ENCODE measurements at regions not wholly inside any gene's neighbourhood (a gene's known extent, or its start where the extent isn't known, plus 50 kb on each side); places are given as distances from the start of the nearest gene placed in this dataset.

DNA sequence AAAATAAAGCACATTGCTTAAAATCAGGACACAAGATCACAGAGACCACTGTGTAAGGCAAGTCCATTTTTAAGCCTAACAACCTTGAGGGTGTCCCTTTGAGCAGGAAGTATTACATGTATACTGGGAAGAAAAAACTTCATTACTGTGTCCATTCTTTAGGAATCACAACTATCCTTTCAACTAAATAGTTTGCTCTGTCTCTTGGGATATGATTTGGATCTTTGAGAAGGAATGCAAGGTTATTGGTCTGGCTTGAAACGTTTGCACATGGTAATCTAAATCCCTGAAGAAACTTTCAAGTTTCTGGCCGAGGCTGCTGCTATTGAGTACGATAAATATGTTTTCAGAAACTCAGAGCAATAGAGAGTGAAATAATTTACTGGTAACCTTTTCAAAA lies 923.0 kb upstream of the SEMA6A start:
- no peak for DNase-seq (ENCODE audit: low read depth)

- no peak for DNase-seq (ENCODE audit: low read depth)
Measured at GRCh38 chr5:117496801-117497200, 922.2 kb upstream of the SEMA6A start.

DNA sequence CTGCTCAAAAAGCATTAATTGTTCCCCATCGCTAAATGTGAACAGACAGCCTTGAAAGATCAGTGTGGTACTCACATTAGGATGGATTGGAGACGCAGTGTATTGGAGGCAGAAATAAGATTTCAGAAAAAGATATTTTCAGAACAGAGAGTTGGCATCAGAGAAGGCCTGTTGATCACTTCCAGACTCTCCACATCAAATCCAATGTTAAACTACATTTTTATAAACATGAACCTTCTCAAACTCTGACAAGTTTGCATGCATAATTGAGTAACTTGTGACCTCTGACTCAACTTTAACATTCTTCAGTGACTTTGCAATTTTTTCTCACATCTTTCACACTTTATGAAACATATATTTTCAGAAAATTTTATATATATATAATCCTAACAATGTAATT lies 919.6 kb upstream of the SEMA6A start:
- DNase-seq (ENCODE audit: low read depth): no peak

DNA sequence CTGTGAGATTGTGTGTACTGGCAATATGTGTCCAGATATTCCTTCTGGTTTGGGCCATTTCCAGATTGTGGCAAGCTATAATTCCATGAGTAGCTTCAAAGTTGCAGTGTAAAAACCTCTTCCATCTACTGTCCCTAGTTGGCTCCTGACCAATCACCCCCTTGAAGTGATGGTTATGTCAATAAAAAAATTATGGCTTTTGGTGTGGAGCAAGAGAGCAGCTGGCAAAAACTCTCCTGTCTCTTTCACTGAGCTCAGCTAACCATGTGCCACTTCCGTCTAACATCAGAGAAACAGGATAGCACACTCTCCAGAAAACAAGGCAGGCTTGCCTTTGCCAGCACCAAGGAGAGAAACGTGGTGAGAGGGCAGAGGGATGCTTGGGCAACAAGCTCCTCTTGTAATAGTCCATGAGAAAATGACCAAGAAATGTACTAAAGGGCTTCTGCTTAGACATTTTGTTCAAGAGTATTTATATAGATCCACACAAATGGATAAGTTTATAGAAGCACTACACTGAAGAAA lies 914.4 kb upstream of the SEMA6A start:
- no peak for DNase-seq (ENCODE audit: low read depth)

DNA sequence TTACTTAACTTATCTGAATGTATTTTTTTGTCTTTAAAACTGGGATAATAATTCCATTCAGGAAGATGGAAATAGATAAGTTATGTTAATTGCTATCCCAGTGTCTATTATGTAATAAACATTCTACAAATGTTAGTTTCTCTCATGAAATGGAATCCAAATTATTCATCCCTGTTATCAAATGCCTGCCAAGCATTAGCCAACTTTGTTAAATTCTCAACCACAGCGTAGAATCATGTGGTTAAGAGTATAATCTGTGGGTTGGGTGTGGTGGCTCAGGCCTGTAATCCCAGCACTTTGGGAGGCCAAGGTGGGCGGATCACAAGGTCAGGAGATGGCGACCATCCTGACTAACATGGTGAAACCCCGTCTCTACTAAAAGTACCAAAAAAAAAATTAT lies 912.9 kb upstream of the SEMA6A start:
- DNase-seq (ENCODE audit: low read depth): no peak

DNA sequence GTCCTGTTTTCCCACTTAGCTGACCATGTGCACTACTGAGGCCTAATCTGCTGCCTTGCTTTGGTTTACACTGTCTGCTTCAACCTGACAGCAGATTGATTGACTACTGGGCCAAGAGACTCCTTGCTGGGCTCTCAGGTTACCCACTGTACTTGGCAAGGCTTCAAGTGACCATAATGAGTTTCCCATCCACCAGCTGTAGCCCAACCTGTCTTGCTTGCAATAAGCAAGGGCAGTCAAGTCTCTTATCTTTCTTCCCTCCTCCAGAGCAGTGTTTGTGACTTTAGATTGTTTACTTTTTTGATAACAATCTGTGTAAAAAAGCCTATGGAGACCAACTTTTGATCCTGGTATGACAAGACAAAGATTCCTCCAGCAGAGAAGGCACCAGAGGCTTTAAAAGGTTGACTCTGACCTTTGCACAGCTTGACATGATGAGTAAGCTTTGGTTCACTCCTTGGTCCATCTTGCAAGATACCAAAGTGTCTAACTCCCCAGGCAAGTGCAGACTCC lies 912.3 kb upstream of the SEMA6A start:
- DNase-seq (ENCODE audit: low read depth): no peak

DNA sequence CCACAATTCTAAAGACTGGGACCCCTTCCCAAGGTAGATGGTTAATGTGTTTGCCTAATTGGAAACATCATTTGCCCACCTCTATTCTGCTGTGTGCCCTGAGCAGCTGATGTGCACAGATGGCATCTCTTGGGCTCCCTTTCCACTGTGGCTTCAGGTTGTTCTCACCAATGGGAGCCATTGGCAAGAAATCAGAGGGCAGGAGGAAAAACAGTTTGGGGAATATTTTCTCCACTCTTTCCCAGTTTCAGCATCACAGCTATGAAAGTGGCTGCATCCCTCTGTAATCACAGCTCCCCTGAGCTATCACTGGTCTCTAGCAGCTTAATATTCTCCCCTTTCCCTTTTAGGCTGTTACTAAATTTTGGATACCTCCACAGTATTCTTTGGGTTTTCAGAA lies 911.6 kb upstream of the SEMA6A start:
- no peak for DNase-seq (ENCODE audit: low read depth)

GRCh38 chr5:117475919-117476318 lies 901.3 kb upstream of the SEMA6A start:
- DNase-seq (ENCODE audit: low read depth): no peak

GRCh38 chr5:117473165-117473564 lies 898.5 kb upstream of the SEMA6A start:
- DNase-seq (ENCODE audit: low read depth): no peak

DNA sequence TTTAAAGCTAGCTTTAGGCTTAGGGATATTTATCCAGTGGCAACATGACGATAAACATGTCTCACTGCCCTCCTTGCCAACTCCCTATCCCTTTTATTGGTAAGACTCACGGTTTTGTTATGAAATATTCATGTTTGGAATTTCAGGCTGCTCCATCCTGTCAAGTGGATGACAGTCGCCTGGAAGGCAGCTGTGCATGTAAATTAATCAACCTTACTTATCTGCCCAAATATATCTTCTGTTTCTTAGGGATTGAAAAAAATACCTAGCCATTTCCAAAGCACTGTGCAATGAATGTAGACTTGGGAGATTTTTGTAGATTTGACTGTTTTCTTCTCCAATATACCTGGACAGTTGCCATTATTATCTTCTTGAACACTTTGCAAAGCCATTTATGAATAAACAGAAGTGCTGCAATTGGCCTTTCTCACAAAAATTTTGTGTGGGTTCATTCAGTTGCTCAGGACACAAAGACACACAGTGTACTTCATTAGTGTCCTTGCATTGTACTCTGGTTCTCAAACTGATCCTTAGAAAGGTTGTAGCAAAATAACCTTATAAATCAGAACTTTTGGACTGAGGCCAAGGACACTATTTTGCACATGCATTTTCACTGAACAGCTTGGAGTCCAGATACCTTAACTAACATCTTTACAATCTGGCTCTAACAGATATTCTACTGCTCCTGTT lies 889.4 kb upstream of the SEMA6A start:
- DNase-seq (ENCODE audit: low read depth): no peak

DNA sequence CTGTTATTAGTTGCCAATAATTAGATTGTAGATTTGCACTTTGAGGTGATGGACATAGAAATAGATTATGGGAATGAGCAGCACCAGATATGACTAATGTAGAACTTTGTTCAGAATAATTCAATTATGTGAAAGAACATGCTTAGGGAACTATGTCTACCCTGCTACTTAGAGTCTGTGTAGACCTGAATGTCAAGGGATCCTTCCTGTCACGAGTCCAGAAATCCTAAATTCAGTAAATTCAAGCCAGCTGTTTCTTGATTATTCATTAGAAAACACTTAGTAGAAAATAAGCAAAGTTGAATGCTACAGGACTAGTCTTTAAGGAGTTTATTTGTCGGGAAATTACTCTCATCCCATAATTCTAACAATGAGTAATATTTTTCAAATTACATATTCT lies 887.3 kb upstream of the SEMA6A start:
- no peak for DNase-seq (ENCODE audit: low read depth)

- DNase-seq (ENCODE audit: low read depth): no peak
Measured at GRCh38 chr5:117461403-117461802, 886.8 kb upstream of the SEMA6A start.

DNA sequence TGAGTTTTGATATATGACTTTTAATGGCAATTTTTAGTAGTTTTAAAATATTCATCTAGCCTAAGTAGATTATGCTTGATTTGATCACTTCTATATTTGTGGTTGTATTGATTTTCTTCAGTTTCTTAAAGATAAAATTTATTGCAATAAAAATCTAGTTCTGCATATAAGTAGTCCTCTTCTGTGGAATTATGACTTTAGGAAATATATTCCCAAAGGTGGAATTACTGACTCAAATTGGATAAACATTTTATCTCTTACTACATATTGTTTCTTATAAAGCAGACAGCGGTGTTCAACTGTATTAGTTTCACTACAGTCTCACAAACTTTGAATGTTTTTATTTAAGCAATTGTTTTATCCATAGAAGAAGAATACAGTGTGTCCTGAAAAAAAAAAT lies 883.0 kb upstream of the SEMA6A start:
- no peak for DNase-seq (ENCODE audit: low read depth)

- no peak for DNase-seq (ENCODE audit: low read depth)
Measured at GRCh38 chr5:117456866-117457470, 882.3 kb upstream of the SEMA6A start.

GRCh38 chr5:117455236-117456233 lies 880.9 kb upstream of the SEMA6A start:
- no peak for DNase-seq (ENCODE audit: low read depth)

- DNase-seq (ENCODE audit: low read depth): peak; percentile 8
Measured at GRCh38 chr5:117454716-117455212, 880.1 kb upstream of the SEMA6A start.

DNA sequence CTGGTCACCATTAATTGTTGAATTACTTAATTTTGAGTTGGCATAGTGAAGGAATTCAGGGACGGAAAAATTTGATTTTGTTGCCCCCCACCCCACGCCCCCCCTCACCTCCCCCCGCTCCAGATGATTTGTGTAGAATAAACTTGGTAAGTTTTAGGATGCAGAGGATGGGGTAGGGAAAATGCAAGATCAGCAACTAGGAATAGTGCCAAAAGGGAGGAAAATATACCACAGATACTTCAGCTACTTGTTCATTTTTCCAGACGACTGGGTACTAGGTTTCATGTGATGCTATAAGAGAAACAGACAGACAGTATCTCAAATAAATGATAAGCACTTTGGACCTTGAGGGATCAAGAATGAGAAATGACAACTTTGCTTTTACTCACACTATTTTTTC lies 862.2 kb upstream of the SEMA6A start:
- no peak for DNase-seq (ENCODE audit: low read depth)

DNA sequence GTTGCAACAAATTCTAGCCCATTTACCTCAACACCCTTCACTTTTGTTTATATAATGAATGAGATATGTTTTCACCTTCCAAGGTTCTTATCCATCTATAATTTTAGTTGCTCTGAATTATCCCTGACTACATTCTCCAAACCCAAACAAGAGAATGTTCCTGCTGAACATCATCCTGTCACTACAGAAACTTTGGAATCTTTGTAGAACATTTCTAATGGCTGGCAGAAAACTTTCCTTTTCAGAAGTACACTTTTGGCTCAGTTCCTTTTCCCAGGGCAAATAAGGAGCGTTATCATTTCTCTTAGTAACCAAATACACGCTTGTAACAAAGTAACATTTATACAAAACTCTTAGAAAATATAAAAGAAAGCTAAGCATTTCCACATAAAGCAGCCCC lies 860.6 kb upstream of the SEMA6A start:
- no peak for DNase-seq (ENCODE audit: low read depth)

- no peak for DNase-seq (ENCODE audit: low read depth)
Measured at GRCh38 chr5:117434254-117434653, 859.6 kb upstream of the SEMA6A start.

DNA sequence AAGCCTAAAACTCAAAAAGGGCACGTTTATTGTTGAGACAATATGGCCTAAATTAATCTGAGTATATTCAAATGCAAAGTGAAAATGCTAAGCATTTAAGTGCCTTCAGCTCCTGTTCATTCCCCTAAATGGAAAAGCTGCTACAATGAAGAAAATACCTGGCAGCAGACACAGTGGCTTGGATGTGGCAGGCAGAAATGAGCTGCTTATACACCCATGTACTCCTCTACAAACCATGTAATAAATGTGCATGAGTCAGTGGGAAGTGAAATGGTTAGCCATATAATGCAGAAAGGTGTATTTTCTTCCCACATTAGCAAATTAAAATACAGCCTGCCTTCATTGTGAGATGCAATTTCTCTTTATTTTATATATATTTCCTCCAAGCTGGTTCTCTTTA lies 859.2 kb upstream of the SEMA6A start:
- no peak for DNase-seq (ENCODE audit: low read depth)

GRCh38 chr5:117431091-117431490 lies 856.5 kb upstream of the SEMA6A start:
- DNase-seq (ENCODE audit: low read depth): no peak

DNA sequence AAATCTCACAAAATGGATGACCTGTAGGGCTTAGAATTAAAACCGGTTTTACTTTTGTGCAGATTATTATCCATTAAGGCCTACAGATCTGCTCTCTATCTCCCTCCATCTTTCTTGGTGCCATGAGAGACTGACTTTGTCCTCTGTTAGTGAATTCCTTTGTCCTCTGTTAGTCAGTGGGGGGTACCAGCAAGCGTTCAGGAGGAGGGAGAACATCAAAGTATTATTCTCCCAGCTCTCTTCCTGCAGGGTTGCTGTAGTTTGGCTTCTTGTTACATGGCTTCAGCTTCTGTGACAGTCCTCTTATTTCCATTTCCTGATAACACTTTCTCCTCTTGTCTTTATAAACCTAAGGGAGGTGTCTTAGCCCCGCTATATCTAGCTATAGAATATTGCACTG lies 850.5 kb upstream of the SEMA6A start:
- no peak for DNase-seq (ENCODE audit: low read depth)

All from activated T-cell treated with anti-CD3 and anti-CD28 coated beads for 24 hours (primary cell).